GM19043 (cell line): ENCODE measurements at regions not wholly inside any gene's neighbourhood (a gene's known extent, or its start where the extent isn't known, plus 50 kb on each side); places are given as distances from the start of the nearest gene placed in this dataset.
"Not testable (repeated sequence)": the region's sequence is repeated elsewhere in the genome, so short reads cannot be mapped to it uniquely, and the experiment has no call there.

Source experiments
- ATAC-seq: cut with Tn5 transposase; IDR thresholded peaks from one replicate; pipeline ENCODE4 v1.9.1; 2021; ENCODE audit warnings: low read depth; ENCODE audit not compliant: unreplicated experiment

GRCh38 chr7:15143936-15144335 is 241.4 kb upstream of the DGKB start:
- no peak for ATAC-seq

- no peak for ATAC-seq
Observed at GRCh38 chr7:15143121-15143520, 240.6 kb upstream of the DGKB start.

- no peak for ATAC-seq
Observed at GRCh38 chr7:15140431-15140830, 237.9 kb upstream of the DGKB start.

- ATAC-seq, result no peak
Observed at GRCh38 chr7:15131661-15132060, 229.1 kb upstream of the DGKB start.

GRCh38 chr7:15130666-15131541 is 228.4 kb upstream of the DGKB start:
- no peak for ATAC-seq

GRCh38 chr7:15128716-15129115 is 226.2 kb upstream of the DGKB start:
- no peak for ATAC-seq

GRCh38 chr7:15126653-15127052 is 224.1 kb upstream of the DGKB start:
- not testable (repeated sequence) for ATAC-seq

- no peak for ATAC-seq
Observed at GRCh38 chr7:15123901-15124300, 221.3 kb upstream of the DGKB start.

GRCh38 chr7:15113752-15114151 is 211.2 kb upstream of the DGKB start:
- no peak for ATAC-seq

GRCh38 chr7:15105711-15106110 is 203.2 kb upstream of the DGKB start:
- ATAC-seq, result no peak

GRCh38 chr7:15104411-15105092 is 202.0 kb upstream of the DGKB start:
- ATAC-seq, result no peak

- ATAC-seq, result no peak
Observed at GRCh38 chr7:15099074-15099473, 196.5 kb upstream of the DGKB start.

GRCh38 chr7:15096853-15097252 is 194.3 kb upstream of the DGKB start:
- ATAC-seq, result no peak

GRCh38 chr7:15094989-15095388 is 192.4 kb upstream of the DGKB start:
- ATAC-seq, result no peak

GRCh38 chr7:15087771-15088170 is 185.2 kb upstream of the DGKB start:
- ATAC-seq, result no peak

GRCh38 chr7:15086862-15087261 is 184.3 kb upstream of the DGKB start:
- no peak for ATAC-seq

GRCh38 chr7:15086131-15086611 is 183.6 kb upstream of the DGKB start:
- ATAC-seq, result no peak

- no peak for ATAC-seq
Observed at GRCh38 chr7:15085366-15085765, 182.8 kb upstream of the DGKB start.

GRCh38 chr7:15084368-15084767 is 181.8 kb upstream of the DGKB start:
- no peak for ATAC-seq

- ATAC-seq, result no peak
Observed at GRCh38 chr7:15081891-15082290, 179.3 kb upstream of the DGKB start.

GRCh38 chr7:15073301-15073700 is 170.8 kb upstream of the DGKB start:
- no peak for ATAC-seq

GRCh38 chr7:15068324-15068723 is 165.8 kb upstream of the DGKB start:
- ATAC-seq, result no peak
